ENCODE measurements at regions not wholly inside any gene's neighbourhood (a gene's known extent, or its start where the extent isn't known, plus 50 kb on each side); places are given as distances from the start of the nearest gene placed in this dataset.

DNA sequence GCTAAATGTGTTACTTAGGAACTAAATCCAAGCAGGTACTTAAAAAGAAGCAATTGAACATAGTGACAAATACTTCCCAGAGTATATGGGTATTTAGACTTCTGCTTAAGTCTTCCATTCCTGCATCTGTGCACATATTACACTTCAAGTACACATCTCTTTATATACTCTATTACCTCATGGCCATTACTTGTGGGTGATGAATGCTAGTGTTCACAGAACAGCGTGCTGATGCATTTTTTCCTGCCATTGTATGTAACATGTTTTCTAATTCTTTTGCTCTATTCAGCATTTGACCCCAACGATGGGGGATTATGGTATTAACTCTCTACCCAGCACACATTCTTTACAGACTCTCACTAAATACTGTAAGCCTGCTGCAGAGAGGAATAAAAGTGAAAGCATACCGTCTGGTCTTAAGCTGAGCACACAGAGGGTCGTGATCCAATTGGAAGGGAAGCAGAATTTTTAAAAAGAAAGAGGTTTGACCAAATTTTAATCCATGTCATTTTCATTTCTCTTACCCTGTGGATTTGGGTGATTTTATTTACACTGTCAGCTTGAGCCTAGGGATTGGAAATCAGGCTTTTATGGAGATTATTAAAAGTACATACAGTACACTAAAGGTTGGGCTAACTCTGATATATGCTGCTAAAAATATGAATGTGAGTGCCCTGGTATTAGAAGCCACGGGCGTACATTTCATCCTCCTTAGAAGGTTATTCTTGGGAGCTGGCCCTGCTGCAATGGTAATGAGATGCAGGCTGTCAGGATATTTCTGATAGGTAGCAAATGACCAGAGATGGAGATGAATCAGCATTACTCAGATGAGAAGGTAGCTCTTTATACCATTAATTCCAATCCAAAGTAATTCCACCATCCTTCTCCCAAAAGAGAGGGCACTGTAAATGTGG is 95.5 kb upstream of the PROX1 start (continued):
- TF ChIP-seq, protein P1, sequence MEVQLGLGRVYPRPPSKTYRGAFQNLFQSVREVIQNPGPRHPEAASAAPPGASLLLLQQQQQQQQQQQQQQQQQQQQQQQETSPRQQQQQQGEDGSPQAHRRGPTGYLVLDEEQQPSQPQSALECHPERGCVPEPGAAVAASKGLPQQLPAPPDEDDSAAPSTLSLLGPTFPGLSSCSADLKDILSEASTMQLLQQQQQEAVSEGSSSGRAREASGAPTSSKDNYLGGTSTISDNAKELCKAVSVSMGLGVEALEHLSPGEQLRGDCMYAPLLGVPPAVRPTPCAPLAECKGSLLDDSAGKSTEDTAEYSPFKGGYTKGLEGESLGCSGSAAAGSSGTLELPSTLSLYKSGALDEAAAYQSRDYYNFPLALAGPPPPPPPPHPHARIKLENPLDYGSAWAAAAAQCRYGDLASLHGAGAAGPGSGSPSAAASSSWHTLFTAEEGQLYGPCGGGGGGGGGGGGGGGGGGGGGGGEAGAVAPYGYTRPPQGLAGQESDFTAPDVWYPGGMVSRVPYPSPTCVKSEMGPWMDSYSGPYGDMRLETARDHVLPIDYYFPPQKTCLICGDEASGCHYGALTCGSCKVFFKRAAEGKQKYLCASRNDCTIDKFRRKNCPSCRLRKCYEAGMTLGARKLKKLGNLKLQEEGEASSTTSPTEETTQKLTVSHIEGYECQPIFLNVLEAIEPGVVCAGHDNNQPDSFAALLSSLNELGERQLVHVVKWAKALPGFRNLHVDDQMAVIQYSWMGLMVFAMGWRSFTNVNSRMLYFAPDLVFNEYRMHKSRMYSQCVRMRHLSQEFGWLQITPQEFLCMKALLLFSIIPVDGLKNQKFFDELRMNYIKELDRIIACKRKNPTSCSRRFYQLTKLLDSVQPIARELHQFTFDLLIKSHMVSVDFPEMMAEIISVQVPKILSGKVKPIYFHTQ (CRISPR knock-in tag; IDR thresholded peaks at IDR 0.05), result no peak
- TF ChIP-seq TEAD1 (CRISPR knock-in tag; IDR thresholded peaks at IDR 0.05) (no peak), ZNF317 (CRISPR knock-in tag; IDR thresholded peaks at IDR 0.05; ENCODE audit: borderline replicate concordance, low read depth) (no peak)

DNA sequence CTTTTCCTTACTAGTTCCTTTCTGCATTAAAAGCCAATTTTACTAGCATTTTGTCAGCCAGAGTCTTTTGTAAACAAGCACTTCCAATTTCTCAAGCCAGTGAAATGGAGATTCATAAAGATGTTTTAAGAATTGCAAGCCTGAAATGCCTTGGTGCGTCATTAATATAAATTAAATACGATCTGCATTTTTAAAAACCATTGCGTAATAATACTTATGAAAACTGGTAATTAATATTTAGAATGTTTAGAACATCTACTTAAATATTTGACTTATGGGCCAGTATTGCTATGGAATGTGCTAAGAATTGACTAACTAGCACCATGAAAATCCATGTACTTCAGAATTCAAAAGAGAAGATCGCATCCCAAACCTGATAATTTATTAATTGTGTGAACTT is 89.1 kb upstream of the PROX1 start:
- Mint-ChIP-seq H3K27me3 (ENCODE audit: low read depth) (no peaks in the 10 kb centered on the region), H3K9me3 (peaks cover 14% of the 10 kb centered on the region), H3K27ac (no peak overlapping the region), H3K4me1 (no peaks in the 10 kb centered on the region), H3K36me3 (no peaks in the 10 kb centered on the region), H3K4me3 (no peak overlapping the region)
- ChIA-PET POLR2A (no interaction called here), CTCF (no interaction called here)
- TF ChIP-seq GTF2I (CRISPR knock-in tag; conservative IDR thresholded peaks at IDR 0.05) (no peak), FOXP1 (CRISPR knock-in tag; IDR thresholded peaks at IDR 0.05; ENCODE audit: borderline replicate concordance) (no peak), ZNF423 (CRISPR knock-in tag; IDR thresholded peaks at IDR 0.05) (no peak), ZNF396 (CRISPR knock-in tag; IDR thresholded peaks at IDR 0.05; ENCODE audit: borderline replicate concordance) (no peak), SMAD4 (CRISPR knock-in tag; IDR thresholded peaks at IDR 0.05) (no peak), CREM (CRISPR knock-in tag; IDR thresholded peaks at IDR 0.05) (no peak), NFE2L1 (CRISPR knock-in tag; IDR thresholded peaks at IDR 0.05) (no peak), ELF4 (CRISPR knock-in tag; IDR thresholded peaks at IDR 0.05; ENCODE audit: low read depth) (no peak), GRHL2 (CRISPR knock-in tag; IDR thresholded peaks at IDR 0.05; ENCODE audit: insufficient replicate concordance, severe bottlenecking) (no peak)
- TF ChIP-seq, protein P2, sequence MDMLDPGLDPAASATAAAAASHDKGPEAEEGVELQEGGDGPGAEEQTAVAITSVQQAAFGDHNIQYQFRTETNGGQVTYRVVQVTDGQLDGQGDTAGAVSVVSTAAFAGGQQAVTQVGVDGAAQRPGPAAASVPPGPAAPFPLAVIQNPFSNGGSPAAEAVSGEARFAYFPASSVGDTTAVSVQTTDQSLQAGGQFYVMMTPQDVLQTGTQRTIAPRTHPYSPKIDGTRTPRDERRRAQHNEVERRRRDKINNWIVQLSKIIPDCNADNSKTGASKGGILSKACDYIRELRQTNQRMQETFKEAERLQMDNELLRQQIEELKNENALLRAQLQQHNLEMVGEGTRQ (CRISPR knock-in tag; IDR thresholded peaks at IDR 0.05), result no peak
- TF ChIP-seq, protein P3, sequence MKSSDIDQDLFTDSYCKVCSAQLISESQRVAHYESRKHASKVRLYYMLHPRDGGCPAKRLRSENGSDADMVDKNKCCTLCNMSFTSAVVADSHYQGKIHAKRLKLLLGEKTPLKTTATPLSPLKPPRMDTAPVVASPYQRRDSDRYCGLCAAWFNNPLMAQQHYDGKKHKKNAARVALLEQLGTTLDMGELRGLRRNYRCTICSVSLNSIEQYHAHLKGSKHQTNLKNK (CRISPR knock-in tag; IDR thresholded peaks at IDR 0.05), result no peak
- TF ChIP-seq, protein P4, sequence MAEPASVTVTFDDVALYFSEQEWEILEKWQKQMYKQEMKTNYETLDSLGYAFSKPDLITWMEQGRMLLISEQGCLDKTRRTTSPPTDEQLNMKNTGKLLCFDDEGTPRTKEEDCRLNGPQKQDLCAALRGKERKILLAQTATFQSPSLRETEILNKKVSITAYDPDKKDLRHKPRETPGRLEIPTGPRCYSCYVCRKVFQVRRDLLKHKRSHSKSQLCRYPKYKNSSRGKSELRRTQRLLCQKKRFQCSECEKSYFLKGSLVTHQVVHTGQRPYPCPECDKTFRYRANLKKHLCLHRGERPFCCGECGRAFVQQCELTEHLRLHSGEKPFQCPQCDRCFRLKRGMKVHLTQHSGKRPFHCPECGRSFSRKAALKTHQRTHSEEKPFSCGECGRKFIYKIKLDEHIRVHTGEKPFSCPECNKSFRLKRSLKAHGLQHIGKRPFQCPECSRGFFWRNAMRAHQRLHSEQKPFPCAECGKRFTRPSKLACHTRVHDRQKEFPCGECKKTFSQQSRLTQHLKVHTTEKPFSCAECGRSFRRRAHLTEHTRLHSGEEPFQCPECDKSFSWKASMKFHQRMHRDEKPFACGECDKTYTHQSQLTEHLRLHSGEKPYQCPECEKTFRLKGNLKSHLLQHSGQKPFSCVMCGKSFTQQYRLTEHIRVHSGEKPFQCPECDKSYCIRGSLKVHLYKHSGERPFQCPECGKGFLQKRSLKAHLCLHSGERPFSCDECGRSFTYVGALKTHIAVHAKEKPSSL (CRISPR knock-in tag; conservative IDR thresholded peaks at IDR 0.05), result no peak
- TF ChIP-seq, protein P1 (CRISPR knock-in tag; IDR thresholded peaks at IDR 0.05), result no peak
- ATAC-seq, result no peak
- no peak for DNase-seq (ENCODE audit: low spot score)
